ENCODE measurements at regions not wholly inside any gene's neighbourhood (a gene's known extent, or its start where the extent isn't known, plus 50 kb on each side); places are given as distances from the start of the nearest gene placed in this dataset.

GRCh38 chr15:81962482-81962881 lies 83.3 kb downstream of the MEX3B start:
- TF ChIP-seq, protein P1, sequence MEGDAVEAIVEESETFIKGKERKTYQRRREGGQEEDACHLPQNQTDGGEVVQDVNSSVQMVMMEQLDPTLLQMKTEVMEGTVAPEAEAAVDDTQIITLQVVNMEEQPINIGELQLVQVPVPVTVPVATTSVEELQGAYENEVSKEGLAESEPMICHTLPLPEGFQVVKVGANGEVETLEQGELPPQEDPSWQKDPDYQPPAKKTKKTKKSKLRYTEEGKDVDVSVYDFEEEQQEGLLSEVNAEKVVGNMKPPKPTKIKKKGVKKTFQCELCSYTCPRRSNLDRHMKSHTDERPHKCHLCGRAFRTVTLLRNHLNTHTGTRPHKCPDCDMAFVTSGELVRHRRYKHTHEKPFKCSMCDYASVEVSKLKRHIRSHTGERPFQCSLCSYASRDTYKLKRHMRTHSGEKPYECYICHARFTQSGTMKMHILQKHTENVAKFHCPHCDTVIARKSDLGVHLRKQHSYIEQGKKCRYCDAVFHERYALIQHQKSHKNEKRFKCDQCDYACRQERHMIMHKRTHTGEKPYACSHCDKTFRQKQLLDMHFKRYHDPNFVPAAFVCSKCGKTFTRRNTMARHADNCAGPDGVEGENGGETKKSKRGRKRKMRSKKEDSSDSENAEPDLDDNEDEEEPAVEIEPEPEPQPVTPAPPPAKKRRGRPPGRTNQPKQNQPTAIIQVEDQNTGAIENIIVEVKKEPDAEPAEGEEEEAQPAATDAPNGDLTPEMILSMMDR (IDR thresholded peaks at IDR 0.05) = no peak
- no peak for TF ChIP-seq POLR2A (IDR thresholded peaks at IDR 0.05)
